ENCODE measurements at regions not wholly inside any gene's neighbourhood (a gene's known extent, or its start where the extent isn't known, plus 50 kb on each side); places are given as distances from the start of the nearest gene placed in this dataset.

- TF ChIP-seq CTCF (IDR thresholded peaks at IDR 0.05) = no peak
- TF ChIP-seq POLR2AphosphoS5 (IDR thresholded peaks at IDR 0.05; ENCODE audit: low read depth, low read length) = no peak
Observed at GRCh38 chr1:209379280-209379679, 204.2 kb upstream of the CAMK1G start.
